ENCODE measurements at regions not wholly inside any gene's neighbourhood (a gene's known extent, or its start where the extent isn't known, plus 50 kb on each side); places are given as distances from the start of the nearest gene placed in this dataset.

GRCh38 chr4:96471956-96472867 lies 632.3 kb downstream of the PDHA2 start:
- H2AFZ ChIP-seq (ENCODE audit: low read depth, low read length): no peak overlapping the region
- no peaks in the 10 kb centered on the region for H3K36me3 ChIP-seq (ENCODE audit: insufficient read depth, low read length)
- H3K4me1 ChIP-seq (ENCODE audit: insufficient read depth, low read length): no peaks in the 10 kb centered on the region
- no peak overlapping the region for H3K4me3 ChIP-seq (ENCODE audit: low read length)
- H3K27me3 ChIP-seq (ENCODE audit: insufficient read depth, low read length): no peaks in the 10 kb centered on the region
- H3K9me3 ChIP-seq (ENCODE audit: low read length): peaks cover 3% of the 10 kb centered on the region

GRCh38 chr4:96473246-96473645 lies 633.4 kb downstream of the PDHA2 start:
- Histone ChIP-seq H3K36me3 (ENCODE audit: insufficient read depth, low read length) (no peaks in the 10 kb centered on the region), H3K9me3 (ENCODE audit: low read length) (peaks cover 2% of the 10 kb centered on the region), H3K27me3 (ENCODE audit: insufficient read depth, low read length) (no peaks in the 10 kb centered on the region), H3K4me1 (ENCODE audit: insufficient read depth, low read length) (no peaks in the 10 kb centered on the region), H3K4me3 (ENCODE audit: low read length) (no peak overlapping the region), H2AFZ (ENCODE audit: low read depth, low read length) (no peak overlapping the region)

DNA sequence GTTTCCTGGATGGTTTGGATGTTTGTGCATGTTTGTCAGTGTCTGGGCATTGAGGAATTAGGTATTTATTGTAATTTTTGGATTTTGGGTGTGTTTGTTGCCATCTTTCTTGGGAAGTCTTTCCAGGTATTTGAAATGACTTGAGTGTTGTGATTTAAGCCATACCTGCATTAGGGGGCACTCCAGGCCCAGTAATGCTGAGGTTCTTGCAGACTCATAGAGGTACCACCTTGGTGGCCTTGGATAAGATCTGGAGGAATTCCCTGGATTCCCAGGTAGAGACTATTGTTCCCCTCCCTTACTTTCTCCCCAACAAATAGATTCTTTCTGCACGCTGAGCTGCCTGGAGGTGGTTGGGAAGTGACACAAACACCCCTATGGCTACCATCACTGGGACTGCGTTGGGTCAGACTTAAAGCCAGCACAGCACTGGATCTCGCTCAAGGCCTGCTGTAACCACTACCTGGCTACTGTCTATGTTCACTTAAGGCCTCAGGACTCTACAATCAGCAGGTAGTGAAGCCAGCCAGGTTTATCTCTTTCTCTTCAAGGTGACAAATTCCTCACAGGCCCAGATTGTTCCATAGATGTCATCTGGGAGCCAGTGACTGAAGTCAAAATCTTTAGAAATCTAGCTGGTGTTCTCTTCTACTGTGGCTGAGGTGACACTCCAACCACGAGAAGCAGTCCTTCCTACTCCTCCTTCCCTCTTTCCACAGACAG lies 643.6 kb downstream of the PDHA2 start:
- Histone ChIP-seq H3K27me3 (ENCODE audit: insufficient read depth, low read length) (no peaks in the 10 kb centered on the region), H3K4me3 (ENCODE audit: low read length) (no peak overlapping the region), H3K4me1 (ENCODE audit: insufficient read depth, low read length) (no peaks in the 10 kb centered on the region), H3K36me3 (ENCODE audit: insufficient read depth, low read length) (no peaks in the 10 kb centered on the region), H2AFZ (ENCODE audit: low read depth, low read length) (no peak overlapping the region), H3K9me3 (ENCODE audit: low read length) (peaks cover 3% of the 10 kb centered on the region)

- H3K4me1 ChIP-seq (ENCODE audit: insufficient read depth, low read length): no peaks in the 10 kb centered on the region
- no peaks in the 10 kb centered on the region for H3K27me3 ChIP-seq (ENCODE audit: insufficient read depth, low read length)
- H3K36me3 ChIP-seq (ENCODE audit: insufficient read depth, low read length): no peaks in the 10 kb centered on the region
- no peak overlapping the region for H2AFZ ChIP-seq (ENCODE audit: low read depth, low read length)
- peaks cover 3% of the 10 kb centered on the region for H3K9me3 ChIP-seq (ENCODE audit: low read length)
- H3K4me3 ChIP-seq (ENCODE audit: low read length): no peak overlapping the region
Observed at GRCh38 chr4:96486563-96486962, 646.7 kb downstream of the PDHA2 start.

DNA sequence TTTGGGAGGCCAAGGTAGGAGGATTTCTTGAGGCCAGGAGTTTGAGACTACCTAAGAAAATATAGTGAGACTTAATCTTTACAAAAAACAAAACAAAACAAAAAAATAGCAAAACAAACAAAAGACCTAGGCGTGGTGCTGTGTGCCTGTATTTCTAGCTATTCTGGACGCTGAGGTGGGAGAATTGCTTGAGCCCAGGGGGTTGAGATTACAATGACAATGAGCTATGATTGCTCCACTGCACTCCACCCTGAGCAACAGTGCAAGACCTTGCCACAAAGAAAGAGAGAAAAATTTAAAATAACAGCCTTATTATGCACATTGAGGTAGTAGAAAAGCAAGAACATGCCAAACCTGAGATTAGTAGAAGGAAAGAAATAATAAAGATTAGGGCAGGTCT lies 657.7 kb downstream of the PDHA2 start:
- H3K4me1 ChIP-seq (ENCODE audit: insufficient read depth, low read length): no peaks in the 10 kb centered on the region
- H3K27me3 ChIP-seq (ENCODE audit: insufficient read depth, low read length): no peaks in the 10 kb centered on the region
- no peak overlapping the region for H3K4me3 ChIP-seq (ENCODE audit: low read length)
- H2AFZ ChIP-seq (ENCODE audit: low read depth, low read length): no peak overlapping the region
- H3K36me3 ChIP-seq (ENCODE audit: insufficient read depth, low read length): no peaks in the 10 kb centered on the region
- peaks cover 3% of the 10 kb centered on the region for H3K9me3 ChIP-seq (ENCODE audit: low read length)

GRCh38 chr4:96504386-96504785 lies 664.5 kb downstream of the PDHA2 start:
- H3K36me3 ChIP-seq (ENCODE audit: insufficient read depth, low read length): no peaks in the 10 kb centered on the region
- H3K9me3 ChIP-seq (ENCODE audit: low read length): no peaks in the 10 kb centered on the region
- no peaks in the 10 kb centered on the region for H3K4me1 ChIP-seq (ENCODE audit: insufficient read depth, low read length)
- H3K4me3 ChIP-seq (ENCODE audit: low read length): no peak overlapping the region
- no peak overlapping the region for H2AFZ ChIP-seq (ENCODE audit: low read depth, low read length)
- no peaks in the 10 kb centered on the region for H3K27me3 ChIP-seq (ENCODE audit: insufficient read depth, low read length)

DNA sequence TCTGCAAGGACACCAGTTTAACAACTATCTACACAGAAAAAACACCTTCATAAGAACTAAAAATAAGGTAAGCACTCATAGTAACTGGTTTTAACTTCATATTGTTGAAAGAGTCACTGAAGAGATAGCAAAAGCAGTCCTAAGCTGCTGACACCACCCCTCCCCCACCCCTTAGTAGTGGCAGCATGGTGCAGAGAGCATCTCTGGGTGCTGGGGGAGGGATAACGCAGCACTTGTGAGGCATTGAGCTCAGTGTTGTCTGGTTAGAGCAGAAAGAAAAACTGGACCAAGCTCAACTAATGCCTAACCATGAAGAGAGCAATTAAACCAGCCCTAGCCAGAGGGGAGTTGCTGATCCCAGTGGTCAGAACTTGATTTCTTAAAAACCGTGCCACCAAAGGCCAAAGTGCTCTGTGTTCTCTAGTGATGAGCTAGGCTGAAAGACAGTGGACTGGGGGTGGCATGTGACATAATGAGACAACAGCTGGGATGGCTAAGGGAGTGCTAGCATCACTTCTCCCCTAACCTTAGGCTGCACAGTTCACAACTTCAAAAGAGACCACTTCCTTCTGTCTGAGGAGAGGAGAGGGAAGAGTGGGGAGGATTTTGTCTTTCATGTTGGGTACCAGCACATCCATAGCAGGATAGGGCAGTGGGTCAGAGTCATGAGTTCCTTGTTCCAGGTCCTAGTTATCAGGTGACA lies 669.3 kb downstream of the PDHA2 start:
- Histone ChIP-seq H3K27me3 (ENCODE audit: insufficient read depth, low read length) (no peaks in the 10 kb centered on the region), H3K36me3 (ENCODE audit: insufficient read depth, low read length) (no peaks in the 10 kb centered on the region), H3K9me3 (ENCODE audit: low read length) (peaks cover 2% of the 10 kb centered on the region), H2AFZ (ENCODE audit: low read depth, low read length) (no peak overlapping the region), H3K4me3 (ENCODE audit: low read length) (no peak overlapping the region), H3K4me1 (ENCODE audit: insufficient read depth, low read length) (no peaks in the 10 kb centered on the region)

- no peaks in the 10 kb centered on the region for H3K27me3 ChIP-seq (ENCODE audit: insufficient read depth, low read length)
- H3K4me3 ChIP-seq (ENCODE audit: low read length): no peak overlapping the region
- H3K4me1 ChIP-seq (ENCODE audit: insufficient read depth, low read length): peaks cover 10% of the 10 kb centered on the region
- H2AFZ ChIP-seq (ENCODE audit: low read depth, low read length): no peak overlapping the region
- H3K36me3 ChIP-seq (ENCODE audit: insufficient read depth, low read length): no peaks in the 10 kb centered on the region
- no peaks in the 10 kb centered on the region for H3K9me3 ChIP-seq (ENCODE audit: low read length)
Observed at GRCh38 chr4:96519291-96519690, 679.4 kb downstream of the PDHA2 start.

GRCh38 chr4:96521046-96521536 lies 681.2 kb downstream of the PDHA2 start:
- Histone ChIP-seq H2AFZ (ENCODE audit: low read depth, low read length) (no peak overlapping the region), H3K4me1 (ENCODE audit: insufficient read depth, low read length) (peaks cover 10% of the 10 kb centered on the region), H3K4me3 (ENCODE audit: low read length) (no peak overlapping the region), H3K27me3 (ENCODE audit: insufficient read depth, low read length) (no peaks in the 10 kb centered on the region), H3K36me3 (ENCODE audit: insufficient read depth, low read length) (no peaks in the 10 kb centered on the region), H3K9me3 (ENCODE audit: low read length) (no peaks in the 10 kb centered on the region)

GRCh38 chr4:96523611-96524010 lies 683.7 kb downstream of the PDHA2 start:
- Histone ChIP-seq H3K36me3 (ENCODE audit: insufficient read depth, low read length) (no peaks in the 10 kb centered on the region), H2AFZ (ENCODE audit: low read depth, low read length) (no peak overlapping the region), H3K4me3 (ENCODE audit: low read length) (no peak overlapping the region), H3K9me3 (ENCODE audit: low read length) (no peaks in the 10 kb centered on the region), H3K27me3 (ENCODE audit: insufficient read depth, low read length) (no peaks in the 10 kb centered on the region), H3K4me1 (ENCODE audit: insufficient read depth, low read length) (peaks cover 9% of the 10 kb centered on the region)

DNA sequence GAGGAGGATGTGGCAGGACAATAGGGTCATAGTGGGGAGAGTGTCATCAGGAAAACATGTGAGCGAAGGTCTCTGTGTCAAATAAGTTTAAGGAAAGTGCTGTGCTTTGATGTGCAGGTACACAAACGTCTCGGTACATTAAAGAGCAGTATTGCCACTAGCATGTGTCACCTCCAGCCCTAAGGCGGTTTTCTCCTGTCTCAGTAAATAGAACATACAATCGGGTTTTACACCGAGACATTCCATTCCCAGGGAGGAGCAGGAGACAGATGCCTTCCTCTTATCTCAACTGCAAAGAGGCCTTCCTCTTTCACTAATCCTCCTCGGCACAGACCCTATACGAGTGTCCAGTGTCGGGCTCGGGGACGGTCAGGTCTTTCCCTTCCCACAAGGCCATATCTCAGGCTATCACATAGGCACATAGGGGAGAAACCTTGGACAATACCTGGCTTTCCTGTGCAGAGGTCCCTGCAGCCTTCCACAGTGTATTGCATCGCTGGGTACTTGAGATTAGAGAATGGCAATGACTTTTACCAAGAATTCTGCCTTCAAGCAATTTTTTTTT lies 684.5 kb downstream of the PDHA2 start:
- Histone ChIP-seq H3K36me3 (ENCODE audit: insufficient read depth, low read length) (no peaks in the 10 kb centered on the region), H3K27me3 (ENCODE audit: insufficient read depth, low read length) (no peaks in the 10 kb centered on the region), H3K4me1 (ENCODE audit: insufficient read depth, low read length) (peaks cover 6% of the 10 kb centered on the region), H3K9me3 (ENCODE audit: low read length) (no peaks in the 10 kb centered on the region), H3K4me3 (ENCODE audit: low read length) (no peak overlapping the region), H2AFZ (ENCODE audit: low read depth, low read length) (no peak overlapping the region)

- no peak overlapping the region for H2AFZ ChIP-seq (ENCODE audit: low read depth, low read length)
Observed at GRCh38 chr4:96525898-96526297, 686.0 kb downstream of the PDHA2 start.

More at GRCh38 chr4:96525898-96526297, 686.0 kb downstream of the PDHA2 start:
- no peaks in the 10 kb centered on the region for H3K27me3 ChIP-seq (ENCODE audit: insufficient read depth, low read length)
- no peak overlapping the region for H3K4me3 ChIP-seq (ENCODE audit: low read length)
- no peaks in the 10 kb centered on the region for H3K9me3 ChIP-seq (ENCODE audit: low read length)
- no peaks in the 10 kb centered on the region for H3K36me3 ChIP-seq (ENCODE audit: insufficient read depth, low read length)
- H3K4me1 ChIP-seq (ENCODE audit: insufficient read depth, low read length): peaks cover 6% of the 10 kb centered on the region

All from neuron (in vitro differentiated cells).